GM12892 (cell line): ENCODE measurements at regions not wholly inside any gene's neighbourhood (a gene's known extent, or its start where the extent isn't known, plus 50 kb on each side); places are given as distances from the start of the nearest gene placed in this dataset.
"Not testable (repeated sequence)": the region's sequence is repeated elsewhere in the genome, so short reads cannot be mapped to it uniquely, and the experiment has no call there.

Experiments
- POLR2A ChIP-seq: IDR thresholded peaks from 2 replicates; pipeline ENCODE4 v1.6.1; 2011; ENCODE audit warnings: low read depth, low read length, control low read depth
- POLR2AphosphoS5 ChIP-seq: IDR thresholded peaks from 2 replicates; pipeline ENCODE4 v1.6.1; 2011; ENCODE audit warnings: low read depth, low read length, control low read depth
- TAF1 ChIP-seq: IDR thresholded peaks from 2 replicates; pipeline ENCODE4 v1.6.1; 2011; ENCODE audit warnings: low read depth, mild to moderate bottlenecking, control low read depth, low read length, borderline replicate concordance

GRCh38 chr6:144381499-144381898 lies 96.4 kb downstream of the UTRN start:
- TF ChIP-seq POLR2A, TAF1, POLR2AphosphoS5: not testable (repeated sequence)
